ENCODE measurements at regions not wholly inside any gene's neighbourhood (a gene's known extent, or its start where the extent isn't known, plus 50 kb on each side); places are given as distances from the start of the nearest gene placed in this dataset.

DNA sequence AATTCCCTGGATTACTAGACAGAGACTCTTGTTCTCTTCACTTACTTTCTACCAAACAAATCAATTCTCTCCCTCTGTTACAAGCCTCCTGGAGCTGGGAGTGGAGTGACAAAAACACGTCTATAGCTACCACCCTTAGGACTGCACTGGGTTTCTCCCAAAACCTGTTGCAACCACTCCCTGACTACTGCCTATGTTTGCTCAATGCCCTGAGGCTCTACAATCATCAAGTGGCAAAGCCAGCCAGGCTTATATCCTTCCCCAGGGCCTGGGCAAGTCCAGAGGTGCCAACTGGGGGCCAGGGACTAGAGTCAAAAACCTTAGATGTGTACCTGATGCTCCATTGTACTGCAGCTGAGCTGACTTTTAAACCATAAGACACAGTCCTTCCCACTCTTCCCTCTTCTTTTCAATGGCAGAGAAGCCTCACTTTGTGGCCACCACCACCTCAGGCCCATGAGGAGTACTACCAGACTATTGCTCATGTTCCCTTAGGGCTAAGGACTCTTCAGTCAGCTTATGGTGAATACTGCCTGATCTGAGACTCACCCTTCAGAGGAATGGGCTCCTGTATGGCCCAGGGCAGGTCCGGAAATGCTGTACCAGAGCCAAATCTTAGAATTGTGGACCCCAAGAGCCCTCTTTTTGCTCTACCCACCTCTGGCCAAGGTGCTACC is 125.4 kb upstream of the PLCL2 start:
- H3K14ac ChIP-seq (replicated peaks; ENCODE audit: low read depth, low read length), result no peak overlapping the region
- H3K4ac ChIP-seq (ENCODE audit: low read depth, low read length), result no peak overlapping the region
- H3K27me3 ChIP-seq (ENCODE audit: control insufficient read depth, insufficient read depth, low read length), result no peaks in the 10 kb centered on the region
- no peak overlapping the region for H3K9ac ChIP-seq (ENCODE audit: low read depth, low read length)
- H3K56ac ChIP-seq (ENCODE audit: extremely low read depth, insufficient read depth, low read length), result no peak overlapping the region
- H2AK5ac ChIP-seq (ENCODE audit: low read depth, low read length), result no peak overlapping the region
- H3K23ac ChIP-seq (ENCODE audit: low read depth, low read length), result no peak overlapping the region; the same call in 1 of the 2 replicates
- H2BK5ac ChIP-seq (ENCODE audit: low read depth, low read length, poor library complexity, severe bottlenecking), result no peak overlapping the region
- H4K5ac ChIP-seq (ENCODE audit: low read depth, low read length), result no peak overlapping the region
- TF ChIP-seq, protein P1, sequence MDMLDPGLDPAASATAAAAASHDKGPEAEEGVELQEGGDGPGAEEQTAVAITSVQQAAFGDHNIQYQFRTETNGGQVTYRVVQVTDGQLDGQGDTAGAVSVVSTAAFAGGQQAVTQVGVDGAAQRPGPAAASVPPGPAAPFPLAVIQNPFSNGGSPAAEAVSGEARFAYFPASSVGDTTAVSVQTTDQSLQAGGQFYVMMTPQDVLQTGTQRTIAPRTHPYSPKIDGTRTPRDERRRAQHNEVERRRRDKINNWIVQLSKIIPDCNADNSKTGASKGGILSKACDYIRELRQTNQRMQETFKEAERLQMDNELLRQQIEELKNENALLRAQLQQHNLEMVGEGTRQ (IDR thresholded peaks at IDR 0.05; ENCODE audit: low read depth, low read length), result no peak
- TF ChIP-seq MXI1 (IDR thresholded peaks at IDR 0.05; ENCODE audit: borderline replicate concordance, low read depth, low read length) (no peak), MAFK (IDR thresholded peaks at IDR 0.05; ENCODE audit: low read depth, low read length) (no peak), RFX5 (IDR thresholded peaks at IDR 0.05; ENCODE audit: low read depth, low read length) (no peak), MAZ (IDR thresholded peaks at IDR 0.05; ENCODE audit: borderline replicate concordance, low read depth, low read length) (no peak), SMC3 (IDR thresholded peaks at IDR 0.05; ENCODE audit: low read depth, low read length) (no peak), RCOR1 (IDR thresholded peaks at IDR 0.05; ENCODE audit: insufficient replicate concordance, low read length) (no peak), RAD21 (IDR thresholded peaks at IDR 0.05; ENCODE audit: low read length) (no peak), NFE2L2 (IDR thresholded peaks at IDR 0.05; ENCODE audit: low read depth, low read length) (no peak), CEBPB (IDR thresholded peaks at IDR 0.05; ENCODE audit: low read depth, low read length) (no peak), POLR2A (IDR thresholded peaks at IDR 0.05; ENCODE audit: low read depth, low read length) (no peak)
- no peak overlapping the region for H4K91ac ChIP-seq (ENCODE audit: insufficient read depth, low read depth, low read length)
- BruUV-seq (replicated peaks), result no TSS peak
- no peaks in the 10 kb centered on the region for H3K36me3 ChIP-seq (ENCODE audit: control insufficient read depth, insufficient read depth, low read length)
- no peak overlapping the region for H2BK120ac ChIP-seq (ENCODE audit: low read depth, low read length)
- no peak overlapping the region for H2BK15ac ChIP-seq (ENCODE audit: low read depth, low read length)
- H2AFZ ChIP-seq (replicated peaks; ENCODE audit: low read length, poor library complexity), result no peak overlapping the region
- no peaks in the 10 kb centered on the region for H3K9me3 ChIP-seq (ENCODE audit: control insufficient read depth, insufficient read depth, low read length)
- H3K4me3 ChIP-seq (ENCODE audit: insufficient read depth, low read depth, low read length), result no peak overlapping the region
- no peak overlapping the region for H3K27ac ChIP-seq (ENCODE audit: insufficient read depth, low read length)
- in situ Hi-C loops (cut with MboI; ENCODE audit: low sequenced_read_pairs) (no loop called here), intact Hi-C loops (cut with micrococcal nuclease) (no loop called here), dilution Hi-C loops (cut with HindIII; ENCODE audit: low sequenced_read_pairs, unreplicated experiment) (no loop called here)
- no peaks in the 10 kb centered on the region for H3K4me1 ChIP-seq (ENCODE audit: control insufficient read depth, insufficient read depth, low read length)
- no peak for DNase-seq
- POLR2A ChIA-PET (ENCODE audit: unreplicated experiment), result no interaction called here
- no peak overlapping the region for H3K18ac ChIP-seq (ENCODE audit: low read depth, low read length)
- 50% methylated on average over 1 of the region's 2 CpGs; no CpG with 5 or more reads in 1 of the 2 experiments for WGBS, 2 experiments (ENCODE audit: extremely low coverage in 2 of 2, insufficient read length in 1 of 2)
- H3K4me2 ChIP-seq (ENCODE audit: low read depth, low read length), result no peak overlapping the region
- no peaks in the 10 kb centered on the region for H4K20me1 ChIP-seq (ENCODE audit: insufficient read depth, low read length)
- H4K8ac ChIP-seq (ENCODE audit: low read depth in 2 of 2, low read length in 2 of 2), result no peak overlapping the region
- H2BK20ac ChIP-seq (ENCODE audit: low read depth, low read length), result no peak overlapping the region
- no peak overlapping the region for H2AK9ac ChIP-seq (replicated peaks; ENCODE audit: low read depth, low read length, poor library complexity)
- no peaks in the 10 kb centered on the region for H3K79me1 ChIP-seq (ENCODE audit: low read depth in 1 of 2, low read length in 2 of 2)
- CTCF ChIA-PET, result no interaction called here
- no peaks in the 10 kb centered on the region for H3K9me1 ChIP-seq (ENCODE audit: insufficient read depth, low read length)
- no peak for ATAC-seq (ENCODE audit: low read depth)

Data from IMR-90 (cell line).